SK-N-SH (cell line): ENCODE measurements at regions not wholly inside any gene's neighbourhood (a gene's known extent, or its start where the extent isn't known, plus 50 kb on each side); places are given as distances from the start of the nearest gene placed in this dataset.
A peak's percentile ranks its signal among the peaks of the same experiment; 100 is the strongest.

Experiments used
- CTCF ChIA-PET: fragments of 300-600, 350-600 bp; formaldehyde crosslinking; extraction: SDS; loops from one replicate; lab custom pipeline; 2021; lab: Yijun Ruan, JAX
- POLR2A ChIA-PET: fragments of 350-600 bp; sonication (Branson Sonifier 250); formaldehyde crosslinking; extraction: SDS; loops from one replicate; lab custom pipeline; 2020; ENCODE audit warnings: antibody characterized with exemption, inconsistent platforms; lab: Yijun Ruan, JAX
- DNase-seq: peaks from one replicate; pipeline ENCODE4 v3.0.0; 2012
- H2AFZ ChIP-seq: fragments of 200-600 bp; sonication (generic); 2 replicates; pipeline ENCODE4 v1.8.1; 2016; ENCODE audit warnings: antibody characterized with exemption, mild to moderate bottlenecking, low read depth
- H3F3A ChIP-seq: fragments of 200-600 bp; sonication (generic); replicated peaks from 2 replicates; pipeline ENCODE3; 2016; ENCODE audit warnings: antibody characterized with exemption, mild to moderate bottlenecking; ENCODE audit not compliant: insufficient read depth
- H3K27ac ChIP-seq, 2 experiments: fragments of 200-500 bp in 1 of 2; fragments of 200-600 bp in 1 of 2; sonication (Bioruptor generic) in 1 of 2; sonication (generic), shearing (Covaris generic) in 1 of 2; 2 replicates each; pipeline versions ENCODE4 v1.5.1 to v1.6.1; 2014 to 2016; ENCODE audit warnings: low read depth in 2 of 2, inconsistent platforms in 1 of 2, low read length in 1 of 2, mild to moderate bottlenecking in 1 of 2, mixed read lengths in 1 of 2
- H3K27me3 ChIP-seq: fragments of 200-600 bp; sonication (generic), shearing (Covaris generic); 2 replicates; pipeline ENCODE4 v1.6.1; 2016; ENCODE audit warnings: mixed run types; ENCODE audit not compliant: insufficient read depth
- H3K36me3 ChIP-seq, 2 experiments: fragments of 200-500 bp in 1 of 2; fragments of 200-600 bp in 1 of 2; sonication (Bioruptor generic) in 1 of 2; sonication (generic) in 1 of 2; replicated peaks in 1 of 2; 2 replicates each; pipeline versions ENCODE3 to v1.5.1; 2014 to 2016; ENCODE audit warnings: low read length in 1 of 2, mild to moderate bottlenecking in 1 of 2; ENCODE audit not compliant: insufficient read depth in 2 of 2, control insufficient read depth in 1 of 2
- H3K4me1 ChIP-seq, 2 experiments: fragments of 200-500 bp in 1 of 2; fragments of 200-600 bp in 1 of 2; sonication (Bioruptor generic) in 1 of 2; sonication (generic), shearing (Covaris generic) in 1 of 2; 2 replicates each; pipeline versions ENCODE4 v1.5.1 to v1.6.1; 2014 to 2016; ENCODE audit warnings: low read depth in 1 of 2, low read length in 1 of 2, mixed run types in 1 of 2; ENCODE audit not compliant: insufficient read depth in 2 of 2, control insufficient read depth in 1 of 2
- H3K4me2 ChIP-seq: fragments of 200-600 bp; sonication (generic), shearing (Covaris generic); 2 replicates; pipeline ENCODE4 v1.6.1; 2017; ENCODE audit warnings: mixed run types
- H3K4me3 ChIP-seq, 2 experiments: fragments of 200-500 bp in 1 of 2; fragments of 200-600 bp in 1 of 2; sonication (Bioruptor generic) in 1 of 2; sonication (generic), shearing (Covaris generic) in 1 of 2; 2 replicates each; pipeline versions ENCODE4 v1.5.1 to v1.8.1; 2014 to 2016; ENCODE audit warnings: low read depth in 2 of 2, inconsistent platforms in 1 of 2, low read length in 1 of 2, mild to moderate bottlenecking in 1 of 2, mixed read lengths in 1 of 2, moderate library complexity in 1 of 2
- H3K79me2 ChIP-seq: fragments of 200-600 bp; sonication (generic); 2 replicates; pipeline ENCODE4 v1.8.1; 2017; ENCODE audit warnings: mild to moderate bottlenecking; ENCODE audit not compliant: insufficient read depth
- H3K9ac ChIP-seq: fragments of 200-600 bp; sonication (generic); 2 replicates; pipeline ENCODE4 v1.6.1; 2017; ENCODE audit warnings: mixed run types
- H3K9me2 ChIP-seq: fragments of 200-600 bp; sonication (generic); 2 replicates; pipeline ENCODE4 v1.6.1; 2017; ENCODE audit warnings: mixed run types
- H3K9me3 ChIP-seq: fragments of 200-600 bp; sonication (generic); 2 replicates; pipeline ENCODE4 v1.6.1; 2017; ENCODE audit warnings: mixed run types, mild to moderate bottlenecking, moderate library complexity
- H4K20me1 ChIP-seq: fragments of 200-600 bp; sonication (generic); 2 replicates; pipeline ENCODE4 v1.6.1; 2017; ENCODE audit warnings: mild to moderate bottlenecking, mixed run types; ENCODE audit not compliant: insufficient read depth
- CHD2 ChIP-seq: fragments of 150-350 bp; IDR thresholded peaks from 2 replicates; pipeline ENCODE4 v1.6.1; 2018; ENCODE audit warnings: low read length; ENCODE audit not compliant: partially characterized antibody
- CTCF ChIP-seq: fragments of 200-600 bp; sonication (generic); IDR thresholded peaks from 2 replicates; pipeline ENCODE4 v1.6.1; 2017; ENCODE audit warnings: antibody characterized with exemption, mild to moderate bottlenecking, moderate library complexity
- ELF1 ChIP-seq: IDR thresholded peaks from 2 replicates; pipeline ENCODE4 v1.4.0; 2012
- IRF3 ChIP-seq: fragments of 150-350 bp; IDR thresholded peaks from 2 replicates; pipeline ENCODE4 v1.6.1; 2016; ENCODE audit warnings: mild to moderate bottlenecking, low read depth, low read length
- MAX ChIP-seq: IDR thresholded peaks from 2 replicates; pipeline ENCODE4 v1.4.0; 2012; ENCODE audit warnings: low read depth
- NFIC ChIP-seq: IDR thresholded peaks from 2 replicates; pipeline ENCODE4 v1.4.0; 2012; ENCODE audit warnings: borderline replicate concordance
- RAD21 ChIP-seq: IDR thresholded peaks from 2 replicates; pipeline ENCODE4 v1.6.1; 2012; ENCODE audit warnings: mild to moderate bottlenecking, low read length
- SIN3A ChIP-seq: IDR thresholded peaks from 2 replicates; pipeline ENCODE4 v1.6.1; 2012; ENCODE audit warnings: low read depth, mild to moderate bottlenecking, low read length, moderate library complexity, borderline replicate concordance
- SMC3 ChIP-seq: IDR thresholded peaks from 2 replicates; pipeline ENCODE4 v1.6.1; 2012; ENCODE audit warnings: low read depth, low read length, improper control_type of control experiment
- TEAD4 ChIP-seq: IDR thresholded peaks from 2 replicates; pipeline ENCODE4 v1.4.0; 2012; ENCODE audit warnings: mild to moderate bottlenecking, borderline replicate concordance; ENCODE audit not compliant: insufficient read depth
- ZBTB33 ChIP-seq: IDR thresholded peaks from 2 replicates; pipeline ENCODE4 v1.4.0; 2012; ENCODE audit warnings: low read depth, borderline replicate concordance
- WGBS: methylation state at CpG from one replicate; pipeline ENCODE4 v1.1.6; 2017; ENCODE audit warnings: low lambda C conversion rate; 5-methylcytosine and 5-hydroxymethylcytosine counted together

GRCh38 chr3:153291059-153291685 is 129.1 kb downstream of the RAP2B start:
- WGBS, result 34% methylated on average over 3 of the region's 3 CpGs
- H3K4me3 ChIP-seq, result no peak overlapping the region
- H3K9ac ChIP-seq, result no peak overlapping the region
- no peaks in the 10 kb centered on the region for H3K27me3 ChIP-seq
- peak; percentile 25 for DNase-seq
- H3K4me2 ChIP-seq, result no peak overlapping the region
- H3K36me3 ChIP-seq, result no peaks in the 10 kb centered on the region
- no peaks in the 10 kb centered on the region for H3K9me3 ChIP-seq
- TF ChIP-seq CTCF (peak; percentile 62), TEAD4 (no peak), SMC3 (peak; percentile 55), CHD2 (no peak), RAD21 (peak; percentile 58)
- TF ChIP-seq, all 33 proteins: peak for 3
- H4K20me1 ChIP-seq, result no peaks in the 10 kb centered on the region
- ChIA-PET CTCF (interaction anchor here (0.6 to 1.4 kb wide), 3 partner anchors 19 to 137 kb away, joined by 3 to 5 read pairs (median 3); no protein-coding TSS in a partner anchor), POLR2A (no interaction called here)
- H3K79me2 ChIP-seq, result no peaks in the 10 kb centered on the region
- H3K27ac ChIP-seq, result no peak overlapping the region
- no peaks in the 10 kb centered on the region for H3F3A ChIP-seq
- H3K4me1 ChIP-seq, result peaks cover 0 to 6% of the 10 kb centered on the region in 2 experiments; a peak in 1 of 4 replicates
- H2AFZ ChIP-seq, result peak overlapping the region; percentile 66; the same call in 1 of the 2 replicates
- H3K9me2 ChIP-seq, result no peaks in the 10 kb centered on the region

- Histone ChIP-seq H3K4me1 (peaks cover 0 to 6% of the 10 kb centered on the region in 2 experiments; a peak in 1 of 4 replicates), H4K20me1 (no peaks in the 10 kb centered on the region), H3K9ac (no peak overlapping the region), H3K4me2 (no peak overlapping the region), H3K79me2 (no peaks in the 10 kb centered on the region), H2AFZ (peak overlapping the region; percentile 91), H3K9me3 (no peaks in the 10 kb centered on the region), H3K36me3 (no peaks in the 10 kb centered on the region), H3K9me2 (no peaks in the 10 kb centered on the region), H3K27me3 (no peaks in the 10 kb centered on the region), H3K4me3 (no peak overlapping the region), H3K27ac (no peak overlapping the region; a peak in 1 of 4 replicates), H3F3A (no peaks in the 10 kb centered on the region)
- WGBS, result 43% methylated on average over 5 of the region's 5 CpGs
- ChIA-PET CTCF (interaction anchor here (2.1 kb wide), 1 partner anchor 250 kb away, joined by 5 read pairs; no protein-coding TSS in a partner anchor), POLR2A (no interaction called here)
- TF ChIP-seq NFIC, result no peak
- no peak for TF ChIP-seq SIN3A
- TF ChIP-seq IRF3, result no peak
- TF ChIP-seq ELF1, result no peak
- TF ChIP-seq ZBTB33, result no peak
- TF ChIP-seq MAX, result no peak
- DNase-seq, result no peak
Observed at GRCh38 chr3:153293265-153293664, 131.2 kb downstream of the RAP2B start.
